Hepatocyte (in vitro differentiated cells): ENCODE measurements at regions not wholly inside any gene's neighbourhood (a gene's known extent, or its start where the extent isn't known, plus 50 kb on each side); places are given as distances from the start of the nearest gene placed in this dataset.

Experiments
- DNase-seq: peaks from one replicate; pipeline ENCODE4 v3.0.0-alpha.2; 2016; ENCODE audit warnings: low spot score
- H2AFZ ChIP-seq: fragments of 200-600 bp; sonication (generic); 2 replicates; pipeline ENCODE4 v1.6.0; 2016; ENCODE audit warnings: antibody characterized with exemption, mild to moderate bottlenecking
- H3K27ac ChIP-seq: fragments of 200-600 bp; sonication (generic); 2 replicates; pipeline ENCODE4 v1.5.1; 2016; ENCODE audit warnings: mild to moderate bottlenecking
- H3K27me3 ChIP-seq: fragments of 200-600 bp; sonication (generic); 2 replicates; pipeline ENCODE4 v1.6.1; 2016
- H3K36me3 ChIP-seq: fragments of 200-600 bp; sonication (generic); replicated peaks from 2 replicates; pipeline ENCODE4 v1.5.1; 2016; ENCODE audit warnings: low read depth; ENCODE audit not compliant: insufficient read depth
- H3K4me1 ChIP-seq: fragments of 200-600 bp; sonication (generic); 2 replicates; pipeline ENCODE4 v1.5.1; 2016; ENCODE audit warnings: mild to moderate bottlenecking, moderate library complexity; ENCODE audit not compliant: insufficient read depth
- H3K4me2 ChIP-seq: fragments of 200-600 bp; sonication (generic); 2 replicates; pipeline ENCODE4 v1.6.0; 2016
- H3K4me3 ChIP-seq: fragments of 200-600 bp; sonication (generic); 2 replicates; pipeline ENCODE4 v1.5.1; 2016; ENCODE audit warnings: mild to moderate bottlenecking
- H3K79me2 ChIP-seq: fragments of 200-600 bp; sonication (generic); 2 replicates; pipeline ENCODE4 v1.6.0; 2017; ENCODE audit warnings: mild to moderate bottlenecking
- H3K9me2 ChIP-seq: fragments of 200-600 bp; sonication (generic); replicated peaks from 2 replicates; pipeline ENCODE4 v1.6.0; 2017; ENCODE audit warnings: mild to moderate bottlenecking; ENCODE audit not compliant: insufficient read depth
- H3K9me3 ChIP-seq: fragments of 200-600 bp; sonication (generic); 2 replicates; pipeline ENCODE4 v1.5.1; 2016; ENCODE audit warnings: low read depth, mild to moderate bottlenecking
- H4K20me1 ChIP-seq: fragments of 200-600 bp; sonication (generic); 2 replicates; pipeline ENCODE4 v1.6.0; 2016; ENCODE audit warnings: mild to moderate bottlenecking; ENCODE audit not compliant: insufficient read depth, poor library complexity, severe bottlenecking
- CTCF ChIP-seq: fragments of 200-600 bp; sonication (generic); IDR thresholded peaks from 2 replicates; pipeline ENCODE4 v1.5.1; 2016; ENCODE audit warnings: antibody characterized with exemption, mild to moderate bottlenecking; ENCODE audit not compliant: poor library complexity
- EZH2 ChIP-seq: fragments of 200-600 bp; sonication (generic); IDR thresholded peaks from 2 replicates; pipeline ENCODE4 v1.6.1; 2016; ENCODE audit warnings: antibody characterized with exemption, mild to moderate bottlenecking, borderline replicate concordance
- EZH2phosphoT487 ChIP-seq: fragments of 200-600 bp; sonication (generic); IDR thresholded peaks from one replicate; pipeline ENCODE4 v1.6.1; 2018; ENCODE audit warnings: antibody characterized with exemption, mild to moderate bottlenecking, low read depth, moderate library complexity; ENCODE audit not compliant: unreplicated experiment, severe bottlenecking
- WGBS: methylation state at CpG from one replicate; pipeline ENCODE4 v1.1.6; 2016; ENCODE audit warnings: low lambda C conversion rate; ENCODE audit errors: missing lambda C conversion rate; 5-methylcytosine and 5-hydroxymethylcytosine counted together

GRCh38 chr22:49422701-49423100 lies 405.0 kb downstream of the BRD1 start:
- H3K9me2 ChIP-seq = no peaks in the 10 kb centered on the region
- 58% methylated on average over 2 of the region's 2 CpGs for WGBS
- no peaks in the 10 kb centered on the region for H4K20me1 ChIP-seq
- H3K27ac ChIP-seq = no peak overlapping the region
- no peak overlapping the region for H3K4me2 ChIP-seq
- H3K9me3 ChIP-seq = no peaks in the 10 kb centered on the region
- peaks cover 8% of the 10 kb centered on the region for H3K27me3 ChIP-seq
- H2AFZ ChIP-seq = no peak overlapping the region
- H3K4me1 ChIP-seq = no peaks in the 10 kb centered on the region
- DNase-seq = no peak
- TF ChIP-seq CTCF (no peak), EZH2phosphoT487 (no peak), EZH2 (no peak)
- no peaks in the 10 kb centered on the region for H3K36me3 ChIP-seq
- H3K79me2 ChIP-seq = no peaks in the 10 kb centered on the region
- H3K4me3 ChIP-seq = no peak overlapping the region

DNA sequence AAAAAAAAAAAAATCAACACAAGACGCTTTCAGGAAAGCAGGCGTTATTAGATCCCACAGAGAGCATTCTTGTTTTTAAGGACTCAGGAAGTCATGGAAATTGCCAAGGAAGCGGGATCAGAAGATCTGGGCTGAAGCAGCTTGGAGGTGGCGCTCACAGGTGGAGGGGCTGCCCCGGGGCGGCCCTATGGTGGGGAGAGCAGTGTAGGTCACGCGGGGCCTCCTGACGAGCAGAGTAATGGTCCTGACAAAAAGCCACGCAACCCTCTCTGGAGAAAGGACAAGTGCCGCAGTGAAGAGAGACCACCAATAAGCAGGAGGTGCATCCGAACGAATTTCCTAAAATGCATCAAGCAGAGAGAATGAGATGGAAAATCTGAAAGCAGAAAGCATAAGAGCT lies 407.0 kb downstream of the BRD1 start:
- Histone ChIP-seq H4K20me1 (no peaks in the 10 kb centered on the region), H3K27ac (no peak overlapping the region), H2AFZ (no peak overlapping the region), H3K9me2 (no peaks in the 10 kb centered on the region), H3K9me3 (no peaks in the 10 kb centered on the region), H3K4me2 (no peak overlapping the region), H3K27me3 (peaks cover 2% of the 10 kb centered on the region), H3K4me3 (no peak overlapping the region), H3K4me1 (no peaks in the 10 kb centered on the region), H3K79me2 (no peaks in the 10 kb centered on the region), H3K36me3 (no peaks in the 10 kb centered on the region)
- 92% methylated on average over 13 of the region's 13 CpGs for WGBS
- no peak for DNase-seq
- TF ChIP-seq EZH2 (no peak), EZH2phosphoT487 (no peak), CTCF (no peak)

DNA sequence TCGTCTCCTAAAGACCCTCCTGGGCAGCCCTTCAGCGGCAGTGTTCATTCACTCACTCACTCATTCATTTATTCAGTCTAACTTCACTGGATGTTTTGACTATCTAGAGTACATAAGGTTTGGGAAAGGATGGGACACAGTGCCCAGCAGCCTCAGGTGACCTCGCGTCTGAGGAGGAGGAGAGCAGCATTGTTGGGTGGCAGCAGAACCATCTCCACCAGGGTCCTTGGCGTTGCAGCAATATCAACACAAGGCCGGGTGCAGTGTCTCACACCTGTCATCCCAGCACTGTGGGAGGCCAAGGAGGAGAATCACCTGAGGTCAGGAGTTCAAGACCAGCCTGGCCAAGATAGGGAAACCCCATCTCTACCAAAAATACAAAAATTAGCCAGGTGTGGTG lies 408.0 kb downstream of the BRD1 start:
- no peak for DNase-seq
- no peak overlapping the region for H3K4me2 ChIP-seq

More for the DNA sequence above, 408.0 kb downstream of the BRD1 start:
- no peaks in the 10 kb centered on the region for H3K79me2 ChIP-seq
- 92% methylated on average over 6 of the region's 6 CpGs for WGBS
- no peaks in the 10 kb centered on the region for H3K9me2 ChIP-seq
- no peak for TF ChIP-seq EZH2
- TF ChIP-seq CTCF = no peak
- TF ChIP-seq EZH2phosphoT487 = no peak
- H3K36me3 ChIP-seq = no peaks in the 10 kb centered on the region
- no peaks in the 10 kb centered on the region for H3K4me1 ChIP-seq
- H3K27me3 ChIP-seq = no peaks in the 10 kb centered on the region
- no peaks in the 10 kb centered on the region for H3K9me3 ChIP-seq
- H4K20me1 ChIP-seq = no peaks in the 10 kb centered on the region
- no peak overlapping the region for H3K27ac ChIP-seq
- no peak overlapping the region for H2AFZ ChIP-seq
- H3K4me3 ChIP-seq = no peak overlapping the region
